ENCODE measurements at regions not wholly inside any gene's neighbourhood (a gene's known extent, or its start where the extent isn't known, plus 50 kb on each side); places are given as distances from the start of the nearest gene placed in this dataset.

- in situ Hi-C loops (cut with HindIII; ENCODE audit: low sequenced_read_pairs) = no loop called here
- DNase-seq (ENCODE audit: low read depth) = no peak
- H3K4me3 ChIP-seq (ENCODE audit: low read depth, low read length) = no peak overlapping the region
- no peak for TF ChIP-seq CTCF (IDR thresholded peaks at IDR 0.05; ENCODE audit: low read depth, low read length, missing control alignments)
Observed at GRCh38 chr4:145279122-145279960, 99.0 kb upstream of the OTUD4 start.

DNA sequence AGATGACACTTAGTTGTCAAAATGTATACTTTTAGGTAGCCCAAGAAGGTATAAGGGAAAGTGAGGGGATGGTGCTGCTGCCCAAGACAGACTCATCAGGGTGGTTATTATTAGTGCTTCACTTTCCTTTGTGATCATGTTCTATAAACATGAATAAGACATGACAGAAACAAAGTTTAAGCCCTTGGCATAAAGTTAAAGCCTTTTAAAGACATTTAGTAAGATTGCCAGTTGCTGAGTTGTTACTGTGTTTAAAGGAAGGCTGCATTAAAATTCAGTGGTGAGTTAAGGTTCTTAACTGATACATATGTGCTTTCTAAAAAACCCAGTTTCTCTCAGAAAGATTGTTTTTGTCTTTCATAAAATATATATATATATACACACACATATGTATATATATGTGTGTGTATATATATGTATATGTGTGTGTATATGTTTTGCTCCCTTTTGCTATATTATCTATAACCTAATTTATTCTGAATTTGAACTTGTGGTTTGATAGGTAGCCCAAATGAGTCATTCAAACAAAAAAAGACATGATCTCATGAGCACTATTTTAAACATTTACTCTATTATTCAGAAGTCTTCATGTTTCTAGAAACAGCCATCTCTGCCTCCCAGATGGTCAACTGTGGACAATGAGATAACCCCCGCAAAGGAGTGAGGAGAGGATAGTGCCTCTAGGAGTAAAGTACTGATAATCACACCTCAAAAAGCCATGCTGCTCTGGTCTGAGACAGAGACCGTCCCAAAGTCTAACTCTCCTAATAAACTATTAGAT, 98.1 kb upstream of the OTUD4 start:
- in situ Hi-C loops (cut with HindIII; ENCODE audit: low sequenced_read_pairs) = no loop called here
- H3K4me3 ChIP-seq (ENCODE audit: low read depth, low read length) = no peak overlapping the region
- no peak for TF ChIP-seq CTCF (IDR thresholded peaks at IDR 0.05; ENCODE audit: low read depth, low read length, missing control alignments)
- DNase-seq (ENCODE audit: low read depth) = peak; percentile 47

DNA sequence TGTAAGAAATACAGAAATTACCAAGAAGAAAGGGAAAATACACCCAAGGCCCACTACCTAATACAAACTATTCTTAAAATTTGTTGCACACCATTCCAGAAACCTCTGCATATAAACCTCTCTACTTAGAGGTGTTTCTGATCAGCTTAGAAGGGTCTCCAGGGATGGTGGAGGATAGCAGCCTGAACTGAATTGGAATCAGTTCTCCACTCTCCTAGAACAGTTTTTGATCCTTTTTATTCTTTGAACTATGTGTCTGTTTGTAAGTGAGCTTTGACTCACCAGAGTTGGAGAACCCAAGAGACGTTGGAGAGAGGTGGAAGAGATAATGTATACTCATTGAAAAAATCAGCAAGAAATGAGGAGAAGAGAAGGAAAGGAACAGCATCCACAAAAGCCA, 96.6 kb upstream of the OTUD4 start:
- in situ Hi-C loops (cut with HindIII; ENCODE audit: low sequenced_read_pairs) = no loop called here
- H3K4me3 ChIP-seq (ENCODE audit: low read depth, low read length) = no peak overlapping the region
- DNase-seq (ENCODE audit: low read depth) = no peak
- TF ChIP-seq CTCF (IDR thresholded peaks at IDR 0.05; ENCODE audit: low read depth, low read length, missing control alignments) = no peak

DNA sequence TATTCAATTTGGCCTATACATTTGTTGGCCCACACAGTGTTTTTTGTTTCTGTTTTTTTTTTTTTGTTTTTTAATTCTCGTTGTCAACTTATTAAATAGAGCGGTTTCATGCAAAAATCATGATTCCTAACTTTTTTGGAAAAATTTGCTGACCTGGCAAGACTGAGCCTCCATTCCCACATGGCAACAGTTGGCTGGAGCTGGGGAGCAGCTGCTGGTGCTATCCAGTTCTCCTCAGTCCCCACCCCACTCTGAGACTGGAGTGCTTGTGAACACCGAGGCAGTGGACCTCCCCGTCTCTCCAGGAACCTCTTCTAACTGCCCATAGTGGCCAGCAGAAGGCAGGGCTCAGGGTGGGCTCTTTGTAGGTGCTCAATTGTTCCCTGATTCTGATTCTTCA, 95.7 kb upstream of the OTUD4 start:
- no peak for DNase-seq (ENCODE audit: low read depth)
- no peak overlapping the region for H3K4me3 ChIP-seq (ENCODE audit: low read depth, low read length)
- in situ Hi-C loops (cut with HindIII; ENCODE audit: low sequenced_read_pairs) = no loop called here
- TF ChIP-seq CTCF (IDR thresholded peaks at IDR 0.05; ENCODE audit: low read depth, low read length, missing control alignments) = no peak

DNA sequence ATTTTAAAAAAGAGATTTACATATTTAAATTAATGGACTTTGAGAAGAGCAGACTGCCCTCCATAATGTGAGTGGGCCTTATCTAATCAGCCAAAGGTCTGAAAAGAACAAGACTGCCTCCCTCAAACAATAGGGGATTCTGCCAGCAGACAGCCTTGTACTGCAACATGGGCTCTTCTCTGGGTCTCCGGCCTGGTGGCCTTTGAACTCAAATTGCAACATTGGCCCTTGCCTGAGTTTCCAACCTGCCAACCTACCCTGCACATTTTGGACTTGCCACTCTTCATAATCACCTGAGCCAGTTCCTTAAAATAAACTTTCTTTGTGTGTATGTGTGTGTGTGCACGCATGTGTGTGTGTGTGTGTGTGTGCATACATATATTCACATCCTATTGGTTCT, 90.8 kb upstream of the OTUD4 start:
- in situ Hi-C loops (cut with HindIII; ENCODE audit: low sequenced_read_pairs) = no loop called here
- H3K4me3 ChIP-seq (ENCODE audit: low read depth, low read length) = no peak overlapping the region
- DNase-seq (ENCODE audit: low read depth) = no peak
- no peak for TF ChIP-seq CTCF (IDR thresholded peaks at IDR 0.05; ENCODE audit: low read depth, low read length, missing control alignments)

GRCh38 chr4:145266881-145267280, 86.5 kb upstream of the OTUD4 start:
- no peak for TF ChIP-seq CTCF (IDR thresholded peaks at IDR 0.05; ENCODE audit: low read depth, low read length, missing control alignments)
- H3K4me3 ChIP-seq (ENCODE audit: low read depth, low read length) = no peak overlapping the region
- no peak for DNase-seq (ENCODE audit: low read depth)
- in situ Hi-C loops (cut with HindIII; ENCODE audit: low sequenced_read_pairs) = no loop called here
